ENCODE measurements at regions not wholly inside any gene's neighbourhood (a gene's known extent, or its start where the extent isn't known, plus 50 kb on each side); places are given as distances from the start of the nearest gene placed in this dataset.
A peak's percentile ranks its signal among the peaks of the same experiment; 100 is the strongest.

DNA sequence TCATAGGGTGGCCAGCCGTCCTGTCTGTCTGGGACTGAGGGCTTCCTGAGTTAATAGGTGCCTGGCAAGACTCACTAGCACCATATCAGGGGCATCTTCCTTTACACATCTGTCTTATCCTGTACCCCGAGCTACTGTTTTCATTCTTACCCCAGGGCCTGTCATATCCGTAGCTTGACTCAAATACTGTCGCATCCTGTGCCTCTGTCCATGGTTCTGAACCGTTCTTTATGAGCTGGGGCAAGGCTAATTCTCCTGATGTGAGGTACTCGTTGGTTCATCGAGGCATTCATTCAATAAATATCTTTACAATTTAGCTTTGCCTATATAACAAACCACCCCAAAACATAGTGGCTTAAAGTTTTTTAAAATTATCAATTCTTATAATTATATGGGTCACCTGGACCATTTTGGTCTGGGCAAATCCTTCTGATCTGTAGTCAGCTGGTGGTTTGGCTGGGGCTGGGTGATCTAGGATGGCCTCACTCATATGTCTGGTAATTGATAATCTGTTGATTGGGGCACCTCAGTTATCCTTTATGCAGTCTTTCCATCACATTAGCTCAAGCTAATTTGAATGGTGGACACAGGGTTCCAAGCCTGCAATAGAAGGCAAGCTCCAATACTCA, 121.2 kb downstream of the TLE3 start:
- CTCF ChIA-PET: no interaction called here
- Histone ChIP-seq H3K36me3 (ENCODE audit: low read depth) (no peaks in the 10 kb centered on the region), H3F3A (ENCODE audit: insufficient read depth, low read depth) (no peaks in the 10 kb centered on the region), H3K4me1 (replicated peaks; ENCODE audit: insufficient read depth) (no peaks in the 10 kb centered on the region), H4K20me1 (ENCODE audit: insufficient read depth) (no peaks in the 10 kb centered on the region), H3K4me3 (no peak overlapping the region), H3K27me3 (ENCODE audit: insufficient read depth, low read depth) (0 out of 2 replicates have a peak, but pooled peaks cover 11% of the 10 kb centered on the region), H3K79me2 (ENCODE audit: low read depth) (no peaks in the 10 kb centered on the region), H3K9me2 (ENCODE audit: insufficient read depth) (no peaks in the 10 kb centered on the region), H3K4me2 (no peak overlapping the region), H3K27ac (no peak overlapping the region), H3K9me3 (ENCODE audit: insufficient read depth, low read depth) (no peaks in the 10 kb centered on the region), H2AFZ (no peak overlapping the region)
- TF ChIP-seq EZH2 (IDR thresholded peaks at IDR 0.05; ENCODE audit: low read depth): no peak
- TF ChIP-seq, protein P1, sequence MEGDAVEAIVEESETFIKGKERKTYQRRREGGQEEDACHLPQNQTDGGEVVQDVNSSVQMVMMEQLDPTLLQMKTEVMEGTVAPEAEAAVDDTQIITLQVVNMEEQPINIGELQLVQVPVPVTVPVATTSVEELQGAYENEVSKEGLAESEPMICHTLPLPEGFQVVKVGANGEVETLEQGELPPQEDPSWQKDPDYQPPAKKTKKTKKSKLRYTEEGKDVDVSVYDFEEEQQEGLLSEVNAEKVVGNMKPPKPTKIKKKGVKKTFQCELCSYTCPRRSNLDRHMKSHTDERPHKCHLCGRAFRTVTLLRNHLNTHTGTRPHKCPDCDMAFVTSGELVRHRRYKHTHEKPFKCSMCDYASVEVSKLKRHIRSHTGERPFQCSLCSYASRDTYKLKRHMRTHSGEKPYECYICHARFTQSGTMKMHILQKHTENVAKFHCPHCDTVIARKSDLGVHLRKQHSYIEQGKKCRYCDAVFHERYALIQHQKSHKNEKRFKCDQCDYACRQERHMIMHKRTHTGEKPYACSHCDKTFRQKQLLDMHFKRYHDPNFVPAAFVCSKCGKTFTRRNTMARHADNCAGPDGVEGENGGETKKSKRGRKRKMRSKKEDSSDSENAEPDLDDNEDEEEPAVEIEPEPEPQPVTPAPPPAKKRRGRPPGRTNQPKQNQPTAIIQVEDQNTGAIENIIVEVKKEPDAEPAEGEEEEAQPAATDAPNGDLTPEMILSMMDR (conservative IDR thresholded peaks at IDR 0.05): no peak
- BruUV-seq (replicated peaks): no TSS peak
- intact Hi-C loops (cut with micrococcal nuclease; ENCODE audit: unreplicated experiment): no loop called here
- POLR2A ChIA-PET (ENCODE audit: unreplicated experiment): no interaction called here
- DNase-seq: peak in 1 of 2 experiments; percentile 29

DNA sequence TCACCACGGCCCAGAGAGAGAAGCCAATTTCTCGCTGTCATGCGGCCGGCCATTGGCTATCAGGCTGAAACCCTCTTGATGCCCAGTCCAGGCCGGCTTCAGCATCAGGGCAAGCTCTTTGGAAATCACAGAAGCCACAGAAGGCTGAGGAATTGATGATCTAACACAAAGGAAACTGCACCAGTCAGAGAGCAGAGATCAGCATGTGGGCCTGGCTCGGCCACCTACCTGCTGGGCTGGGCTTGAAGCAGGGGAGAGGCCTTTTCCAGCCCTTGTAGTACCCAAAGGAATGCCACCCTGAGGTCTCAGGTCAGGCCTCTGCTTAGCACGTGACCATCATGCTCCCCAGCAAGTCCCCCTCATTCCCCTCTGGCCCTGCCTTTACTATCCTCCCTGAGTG, 119.1 kb downstream of the TLE3 start:
- Histone ChIP-seq H3F3A (ENCODE audit: insufficient read depth, low read depth) (no peaks in the 10 kb centered on the region), H3K27ac (no peak overlapping the region), H3K4me3 (no peak overlapping the region), H2AFZ (no peak overlapping the region), H4K20me1 (ENCODE audit: insufficient read depth) (no peaks in the 10 kb centered on the region), H3K36me3 (ENCODE audit: low read depth) (no peaks in the 10 kb centered on the region), H3K4me1 (replicated peaks; ENCODE audit: insufficient read depth) (peaks cover 4% of the 10 kb centered on the region; the same call in 1 of the 2 replicates), H3K79me2 (ENCODE audit: low read depth) (no peaks in the 10 kb centered on the region), H3K4me2 (no peak overlapping the region), H3K9me2 (ENCODE audit: insufficient read depth) (no peaks in the 10 kb centered on the region), H3K9me3 (ENCODE audit: insufficient read depth, low read depth) (no peaks in the 10 kb centered on the region), H3K27me3 (ENCODE audit: insufficient read depth, low read depth) (0 out of 2 replicates have a peak, but pooled peaks cover 4% of the 10 kb centered on the region)
- no peak for TF ChIP-seq EZH2 (IDR thresholded peaks at IDR 0.05; ENCODE audit: low read depth)
- TF ChIP-seq, protein P1 (conservative IDR thresholded peaks at IDR 0.05): no peak
- intact Hi-C loops (cut with micrococcal nuclease; ENCODE audit: unreplicated experiment): no loop called here
- POLR2A ChIA-PET (ENCODE audit: unreplicated experiment): no interaction called here
- DNase-seq: no peak
- CTCF ChIA-PET: no interaction called here
- BruUV-seq (replicated peaks): no TSS peak

DNA sequence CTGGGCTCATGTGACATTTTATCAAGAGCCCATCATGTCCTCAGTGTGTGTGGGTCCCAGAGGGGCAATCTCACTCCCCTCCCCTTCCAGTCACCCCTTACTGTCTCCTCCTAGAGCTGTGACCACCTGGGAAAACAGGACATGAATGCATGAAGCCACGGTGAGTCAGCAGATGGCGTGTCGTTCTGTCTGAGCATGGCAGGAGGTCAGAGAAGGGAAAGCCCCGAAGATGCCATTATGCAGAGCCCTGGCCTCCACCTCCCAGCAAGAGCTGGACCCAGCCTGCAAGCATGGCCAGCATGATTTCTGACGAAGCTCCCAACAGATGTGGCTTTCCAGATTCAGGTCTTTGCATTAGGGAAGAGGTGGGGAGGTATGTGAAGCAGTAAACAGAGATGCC, 118.5 kb downstream of the TLE3 start:
- no TSS peak for BruUV-seq (replicated peaks)
- CTCF ChIA-PET: interaction anchor here (0.5 kb wide), 1 partner anchor 948 kb away, joined by 3 read pairs; no protein-coding TSS in a partner anchor
- no peaks in the 10 kb centered on the region for H3K36me3 ChIP-seq (ENCODE audit: low read depth)
- no peak overlapping the region for H2AFZ ChIP-seq
- TF ChIP-seq, protein P1 (conservative IDR thresholded peaks at IDR 0.05): no peak
- TF ChIP-seq EZH2 (IDR thresholded peaks at IDR 0.05; ENCODE audit: low read depth): no peak
- no peaks in the 10 kb centered on the region for H3F3A ChIP-seq (ENCODE audit: insufficient read depth, low read depth)
- no peaks in the 10 kb centered on the region for H3K9me3 ChIP-seq (ENCODE audit: insufficient read depth, low read depth)
- DNase-seq: peak in 1 of 2 experiments; percentile 17
- no peaks in the 10 kb centered on the region for H3K9me2 ChIP-seq (ENCODE audit: insufficient read depth)
- H3K27ac ChIP-seq: no peak overlapping the region
- H3K4me2 ChIP-seq: no peak overlapping the region
- no peaks in the 10 kb centered on the region for H4K20me1 ChIP-seq (ENCODE audit: insufficient read depth)
- intact Hi-C loops (cut with micrococcal nuclease; ENCODE audit: unreplicated experiment): no loop called here
- 0 out of 2 replicates have a peak, but pooled peaks cover 4% of the 10 kb centered on the region for H3K27me3 ChIP-seq (ENCODE audit: insufficient read depth, low read depth)
- POLR2A ChIA-PET (ENCODE audit: unreplicated experiment): no interaction called here
- no peak overlapping the region for H3K4me3 ChIP-seq
- peaks cover 9% of the 10 kb centered on the region; the same call in 1 of the 2 replicates for H3K4me1 ChIP-seq (replicated peaks; ENCODE audit: insufficient read depth)
- no peaks in the 10 kb centered on the region for H3K79me2 ChIP-seq (ENCODE audit: low read depth)

All from PC-9 (cell line).